GM13976 (cell line): ENCODE measurements at regions not wholly inside any gene's neighbourhood (a gene's known extent, or its start where the extent isn't known, plus 50 kb on each side); places are given as distances from the start of the nearest gene placed in this dataset.

ENCODE experiments used
- DNase-seq: peaks from one replicate; pipeline ENCODE4 v3.0.0; 2012; ENCODE audit warnings: low spot score
- in situ Hi-C: fragments of 300-500 bp; cut with MboI; formaldehyde crosslinking; loops from one replicate; pipeline ENCODE4 v1.12.0; 2022; ENCODE audit warnings: low sequenced_read_pairs, mixed read lengths, inconsistent platforms; ENCODE audit not compliant: unreplicated experiment
- TF ChIP-seq, protein P1 (sequence below): IDR thresholded peaks from 2 replicates; pipeline ENCODE4 v1.5.1; 2012; ENCODE audit warnings: borderline replicate concordance, mild to moderate bottlenecking; ENCODE audit not compliant: insufficient read depth; ENCODE audit errors: extremely low read depth, missing control alignments, control extremely low read depth

DNA sequence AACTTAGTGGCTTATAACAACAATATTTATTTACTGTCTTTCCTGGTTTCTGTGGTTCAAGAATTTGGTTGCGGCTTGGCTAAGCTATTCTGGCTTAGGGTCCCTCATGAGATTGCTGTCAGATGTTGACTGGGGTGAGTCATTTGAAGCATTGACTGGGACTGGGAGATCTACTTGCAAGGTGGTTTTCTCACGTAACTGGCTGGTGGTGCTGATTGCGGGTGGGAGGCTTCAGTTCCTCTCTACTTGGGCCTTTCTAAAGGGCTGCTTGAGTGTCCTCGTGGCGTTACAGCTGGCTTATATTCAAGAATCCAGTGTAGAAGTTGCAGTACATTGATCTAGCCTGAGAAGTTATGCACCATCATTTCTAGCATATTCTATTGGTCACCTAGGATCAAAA is 218.5 kb upstream of the ELAVL2 start:
- TF ChIP-seq, protein P1, sequence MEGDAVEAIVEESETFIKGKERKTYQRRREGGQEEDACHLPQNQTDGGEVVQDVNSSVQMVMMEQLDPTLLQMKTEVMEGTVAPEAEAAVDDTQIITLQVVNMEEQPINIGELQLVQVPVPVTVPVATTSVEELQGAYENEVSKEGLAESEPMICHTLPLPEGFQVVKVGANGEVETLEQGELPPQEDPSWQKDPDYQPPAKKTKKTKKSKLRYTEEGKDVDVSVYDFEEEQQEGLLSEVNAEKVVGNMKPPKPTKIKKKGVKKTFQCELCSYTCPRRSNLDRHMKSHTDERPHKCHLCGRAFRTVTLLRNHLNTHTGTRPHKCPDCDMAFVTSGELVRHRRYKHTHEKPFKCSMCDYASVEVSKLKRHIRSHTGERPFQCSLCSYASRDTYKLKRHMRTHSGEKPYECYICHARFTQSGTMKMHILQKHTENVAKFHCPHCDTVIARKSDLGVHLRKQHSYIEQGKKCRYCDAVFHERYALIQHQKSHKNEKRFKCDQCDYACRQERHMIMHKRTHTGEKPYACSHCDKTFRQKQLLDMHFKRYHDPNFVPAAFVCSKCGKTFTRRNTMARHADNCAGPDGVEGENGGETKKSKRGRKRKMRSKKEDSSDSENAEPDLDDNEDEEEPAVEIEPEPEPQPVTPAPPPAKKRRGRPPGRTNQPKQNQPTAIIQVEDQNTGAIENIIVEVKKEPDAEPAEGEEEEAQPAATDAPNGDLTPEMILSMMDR = no peak
- in situ Hi-C loops = no loop called here

DNA sequence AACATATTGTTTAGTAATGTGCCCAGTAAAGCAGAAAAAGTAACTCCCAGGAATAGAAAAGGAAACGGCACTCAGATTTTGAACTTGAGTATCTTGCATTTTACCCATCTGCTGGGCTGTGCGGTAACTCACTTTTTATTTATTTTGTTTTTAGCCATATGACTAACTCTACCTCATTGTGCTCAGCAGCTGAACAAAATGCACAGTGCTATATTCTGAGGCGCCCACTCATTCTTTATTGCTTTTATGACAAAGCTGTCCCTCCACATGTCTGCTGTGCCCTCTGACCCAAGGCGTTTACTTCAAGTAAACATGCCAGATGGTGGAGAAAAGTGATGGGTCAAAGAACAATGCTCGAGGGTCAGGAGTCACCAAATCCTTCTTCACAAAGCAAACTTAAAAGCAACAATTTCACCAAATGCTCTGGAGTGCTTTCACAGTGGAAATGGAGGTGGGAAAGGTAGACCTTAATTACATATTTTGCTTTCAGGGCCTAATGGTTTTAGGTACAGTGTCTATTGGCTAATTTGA is 215.2 kb upstream of the ELAVL2 start:
- in situ Hi-C loops = no loop called here
- TF ChIP-seq, protein P1 = no peak
- no peak for DNase-seq

More for the DNA sequence above, 218.5 kb upstream of the ELAVL2 start:
- no peak for DNase-seq

DNA sequence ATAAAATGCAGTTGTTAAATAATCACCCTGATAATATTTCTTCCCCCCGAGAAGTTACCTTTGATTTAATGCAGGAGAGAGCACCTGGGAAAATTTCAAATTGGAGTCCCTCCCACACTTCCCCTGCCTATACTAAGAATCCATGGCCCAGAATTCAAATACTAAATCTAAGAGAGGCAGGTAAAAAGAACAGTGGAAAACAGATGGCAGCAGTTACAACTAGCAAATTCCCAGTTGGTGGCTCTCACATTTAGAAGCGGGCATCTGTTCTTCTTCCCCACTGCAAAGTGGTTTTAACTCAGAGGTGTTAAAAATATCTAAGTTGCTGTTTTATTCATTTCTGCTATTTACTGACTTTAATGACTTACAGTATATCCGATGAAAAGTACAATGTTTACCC is 210.4 kb upstream of the ELAVL2 start:
- in situ Hi-C loops = no loop called here

DNA sequence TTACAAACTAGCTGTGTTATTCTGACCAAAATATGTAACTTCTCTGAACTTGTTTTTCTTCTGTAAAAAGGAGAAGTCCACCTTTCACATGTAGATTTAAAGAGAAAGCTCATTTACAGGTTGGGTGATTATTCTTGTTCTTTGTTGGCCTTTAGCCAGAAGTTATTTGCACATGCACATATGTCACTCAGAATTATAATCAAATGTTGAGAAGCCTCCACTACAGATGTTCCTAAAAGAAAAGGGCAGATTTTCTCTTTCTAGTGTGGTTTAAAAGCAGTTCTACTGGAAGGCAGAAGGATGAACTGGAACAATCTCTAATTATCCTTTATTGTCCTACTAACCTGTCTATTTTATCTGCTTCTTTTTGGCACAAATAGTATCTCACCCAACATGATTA is 209.8 kb upstream of the ELAVL2 start:
- TF ChIP-seq, protein P1 = no peak
- in situ Hi-C loops = no loop called here
- DNase-seq = no peak

More for the DNA sequence above, 210.4 kb upstream of the ELAVL2 start:
- no peak for DNase-seq
- TF ChIP-seq, protein P1 = no peak

DNA sequence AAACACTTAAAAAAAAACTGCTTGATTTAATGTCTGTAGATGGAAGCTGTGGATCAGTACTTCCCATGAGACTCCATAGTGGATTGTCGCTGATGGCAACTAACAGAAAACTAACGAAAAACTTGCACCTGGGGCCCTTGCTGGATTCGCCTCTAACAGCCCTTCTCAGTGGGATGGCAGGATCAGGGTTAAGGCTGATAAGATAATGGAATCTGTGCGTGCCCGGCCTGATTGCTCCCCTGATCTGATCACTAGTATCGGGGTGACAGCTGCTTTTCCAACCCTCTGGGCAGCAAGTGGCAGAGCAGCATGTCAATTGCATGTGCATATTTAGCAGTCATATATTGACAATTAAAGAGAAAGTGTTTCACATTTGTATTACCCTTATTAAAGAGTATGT is 185.8 kb upstream of the ELAVL2 start:
- DNase-seq = no peak
- in situ Hi-C loops = no loop called here
- TF ChIP-seq, protein P1 = no peak

DNA sequence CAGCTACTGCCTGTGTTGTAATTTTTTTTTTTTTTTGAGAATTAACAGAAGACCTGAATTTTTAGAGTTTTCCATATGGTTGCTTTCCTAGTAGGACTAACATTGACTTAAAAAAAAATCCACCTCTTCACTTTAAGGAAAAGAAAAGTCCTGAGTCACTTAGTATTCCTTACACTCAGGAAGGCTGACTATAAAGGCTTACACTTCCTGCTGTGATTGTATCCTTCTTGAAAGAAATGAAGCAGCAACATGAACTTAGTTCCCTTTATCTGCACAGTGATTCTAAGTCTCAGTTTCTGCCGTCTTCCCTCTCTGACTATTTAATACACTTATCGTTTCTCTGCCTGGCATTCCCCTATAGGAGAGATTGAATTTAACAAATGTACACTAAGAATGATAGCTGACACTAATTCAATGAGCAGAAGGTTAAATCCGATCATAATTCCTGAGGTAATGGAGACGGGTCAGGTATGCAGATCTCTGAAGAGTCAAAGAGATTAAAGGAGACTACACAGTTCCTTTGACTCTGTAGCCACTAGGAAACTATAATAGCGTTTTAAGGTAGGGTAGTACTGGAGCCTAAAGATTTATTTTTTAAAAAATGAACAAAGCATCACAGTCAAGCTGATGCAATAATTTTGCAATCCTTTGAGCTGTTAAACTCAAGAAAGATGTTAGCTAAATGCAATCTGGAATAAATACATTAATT is 185.1 kb upstream of the ELAVL2 start:
- DNase-seq = no peak
- in situ Hi-C loops = no loop called here
- TF ChIP-seq, protein P1 = no peak
